ENCODE measurements at regions not wholly inside any gene's neighbourhood (a gene's known extent, or its start where the extent isn't known, plus 50 kb on each side); places are given as distances from the start of the nearest gene placed in this dataset.

DNA sequence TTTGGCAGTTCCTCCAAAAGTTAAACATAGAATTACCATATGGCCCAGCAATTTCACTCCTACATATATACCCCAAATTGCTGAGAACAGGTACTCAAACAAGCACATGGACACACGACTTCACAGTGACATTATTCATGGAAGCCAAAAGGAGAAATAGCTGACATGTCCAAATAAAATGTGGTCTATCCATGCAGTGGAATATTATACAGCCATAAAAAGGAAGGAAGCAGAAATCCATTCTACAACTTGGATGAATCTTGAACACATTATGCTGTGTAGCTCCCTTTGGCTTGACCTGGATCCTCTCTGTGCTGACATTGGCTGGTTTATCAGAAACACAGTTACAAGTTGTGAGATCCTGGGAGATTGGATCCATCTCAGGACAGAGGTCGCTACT is 370.9 kb upstream of the EEF2KMT start:
- WGBS, 4 donors: 62 to 82% (median 67%) methylated on average over 2 of the region's 2 CpGs
- no peak overlapping the region for H3K27ac ChIP-seq
- no peaks in the 10 kb centered on the region for H3K4me1 ChIP-seq
- TF ChIP-seq, protein P1, sequence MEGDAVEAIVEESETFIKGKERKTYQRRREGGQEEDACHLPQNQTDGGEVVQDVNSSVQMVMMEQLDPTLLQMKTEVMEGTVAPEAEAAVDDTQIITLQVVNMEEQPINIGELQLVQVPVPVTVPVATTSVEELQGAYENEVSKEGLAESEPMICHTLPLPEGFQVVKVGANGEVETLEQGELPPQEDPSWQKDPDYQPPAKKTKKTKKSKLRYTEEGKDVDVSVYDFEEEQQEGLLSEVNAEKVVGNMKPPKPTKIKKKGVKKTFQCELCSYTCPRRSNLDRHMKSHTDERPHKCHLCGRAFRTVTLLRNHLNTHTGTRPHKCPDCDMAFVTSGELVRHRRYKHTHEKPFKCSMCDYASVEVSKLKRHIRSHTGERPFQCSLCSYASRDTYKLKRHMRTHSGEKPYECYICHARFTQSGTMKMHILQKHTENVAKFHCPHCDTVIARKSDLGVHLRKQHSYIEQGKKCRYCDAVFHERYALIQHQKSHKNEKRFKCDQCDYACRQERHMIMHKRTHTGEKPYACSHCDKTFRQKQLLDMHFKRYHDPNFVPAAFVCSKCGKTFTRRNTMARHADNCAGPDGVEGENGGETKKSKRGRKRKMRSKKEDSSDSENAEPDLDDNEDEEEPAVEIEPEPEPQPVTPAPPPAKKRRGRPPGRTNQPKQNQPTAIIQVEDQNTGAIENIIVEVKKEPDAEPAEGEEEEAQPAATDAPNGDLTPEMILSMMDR (IDR thresholded peaks at IDR 0.05): no peak
- no peak for TF ChIP-seq POLR2A (IDR thresholded peaks at IDR 0.05)
- H3K36me3 ChIP-seq: no peaks in the 10 kb centered on the region
- DNase-seq (no peak), ATAC-seq (no peak)
- intact Hi-C loops (cut with DNase I): no loop called here
- peaks cover 0 to 6% (median 0%) of the 10 kb centered on the region in 12 donors for H3K9me3 ChIP-seq
- peaks cover 0 to 35% (median 3%) of the 10 kb centered on the region in 9 donors for H3K27me3 ChIP-seq
- no peak overlapping the region for H3K4me3 ChIP-seq

DNA sequence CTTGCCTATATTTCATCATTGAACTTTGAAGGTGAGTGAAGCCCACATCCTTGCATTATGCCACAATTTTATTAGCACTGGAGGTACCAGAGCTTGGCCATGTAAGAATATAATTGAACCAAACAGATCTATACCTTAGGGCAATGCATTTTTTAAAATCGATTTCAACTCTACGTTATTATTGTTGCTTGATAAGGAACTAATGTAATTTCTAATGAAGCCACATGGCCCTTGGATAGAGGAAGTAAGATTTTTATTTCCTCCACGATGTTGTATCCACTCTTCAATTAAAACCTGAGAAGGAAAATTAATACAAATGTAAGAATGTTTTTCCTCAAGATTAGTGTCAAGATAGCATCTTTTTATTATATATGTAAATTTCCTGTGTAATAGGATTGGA is 370.0 kb upstream of the EEF2KMT start:
- intact Hi-C loops (cut with DNase I): no loop called here
- 77 to 85% (median 78%) methylated on average over 3 of the region's 3 CpGs for WGBS, 4 donors
- Histone ChIP-seq H3K27ac (no peak overlapping the region), H3K36me3 (no peaks in the 10 kb centered on the region), H3K4me1 (no peaks in the 10 kb centered on the region), H3K4me3 (no peak overlapping the region), H3K9me3 (peaks cover 0 to 6% (median 0%) of the 10 kb centered on the region in 12 donors), H3K27me3 (peaks cover 0 to 28% (median 0%) of the 10 kb centered on the region in 9 donors)
- TF ChIP-seq, protein P1 (IDR thresholded peaks at IDR 0.05): no peak
- no peak for TF ChIP-seq POLR2A (IDR thresholded peaks at IDR 0.05)
- no peak for ATAC-seq
- no peak for DNase-seq

DNA sequence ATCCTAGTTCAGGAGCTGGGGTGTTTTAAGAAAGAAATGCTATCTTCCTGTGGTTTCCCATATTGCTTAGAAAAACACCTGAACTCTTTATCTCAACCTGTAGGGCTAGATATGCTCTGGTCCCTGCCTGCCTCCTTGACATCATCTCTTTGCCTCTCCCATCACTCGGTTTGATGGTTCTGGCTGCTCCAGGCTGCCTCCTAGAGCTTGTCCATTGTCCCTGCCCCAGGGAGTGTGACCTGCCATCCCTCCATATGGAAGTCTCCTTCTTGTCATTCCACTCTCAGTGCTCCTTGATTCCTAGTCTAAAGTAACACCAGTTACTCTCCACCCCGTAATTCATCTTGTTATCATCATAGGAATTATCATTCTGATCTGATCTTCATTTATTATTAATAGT is 369.0 kb upstream of the EEF2KMT start:
- ATAC-seq (no peak), DNase-seq (no peak)
- Histone ChIP-seq H3K9me3 (peaks cover 0 to 6% (median 0%) of the 10 kb centered on the region in 12 donors), H3K4me1 (no peaks in the 10 kb centered on the region), H3K27me3 (peaks cover 0 to 20% (median 0%) of the 10 kb centered on the region in 9 donors), H3K36me3 (no peaks in the 10 kb centered on the region), H3K27ac (no peak overlapping the region), H3K4me3 (no peak overlapping the region)
- 35 to 43% (median 38%) methylated on average over 2 of the region's 2 CpGs for WGBS, 4 donors
- TF ChIP-seq, protein P1 (IDR thresholded peaks at IDR 0.05): no peak
- TF ChIP-seq POLR2A (IDR thresholded peaks at IDR 0.05): no peak
- intact Hi-C loops (cut with DNase I): no loop called here

DNA sequence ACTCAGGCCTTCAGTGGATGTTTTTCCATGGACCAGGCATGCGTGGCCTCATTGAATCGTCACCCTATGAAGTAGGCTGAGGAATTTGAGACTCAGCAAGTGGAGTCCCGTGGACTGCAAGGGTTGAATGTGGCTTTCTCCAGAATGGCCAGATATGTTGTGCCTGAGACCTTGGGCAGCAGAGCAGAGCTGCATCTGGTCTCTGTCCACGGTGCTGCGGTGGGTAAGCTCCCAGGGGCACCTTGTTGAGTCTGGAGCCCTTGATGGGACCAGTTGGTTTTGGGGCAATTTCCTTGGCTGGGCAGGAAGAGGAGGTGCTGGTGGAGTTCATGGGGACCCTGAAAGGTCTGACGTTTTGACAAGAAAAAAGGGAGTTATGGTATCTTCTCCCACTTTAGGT is 368.1 kb upstream of the EEF2KMT start:
- Histone ChIP-seq H3K4me1 (no peaks in the 10 kb centered on the region), H3K27me3 (peaks cover 0 to 12% (median 0%) of the 10 kb centered on the region in 9 donors), H3K27ac (no peak overlapping the region), H3K36me3 (no peaks in the 10 kb centered on the region), H3K9me3 (peaks cover 0 to 6% (median 0%) of the 10 kb centered on the region in 12 donors), H3K4me3 (no peak overlapping the region)
- DNase-seq: no peak
- TF ChIP-seq, protein P1 (IDR thresholded peaks at IDR 0.05): no peak
- no peak for TF ChIP-seq POLR2A (IDR thresholded peaks at IDR 0.05)
- WGBS, 4 donors: 66 to 72% (median 69%) methylated on average over 6 of the region's 6 CpGs
- intact Hi-C loops (cut with DNase I): no loop called here
- ATAC-seq: no peak

Data from heart left ventricle (tissue), 16 donors.